NCI-H345 (cell line): ENCODE measurements at regions not wholly inside any gene's neighbourhood (a gene's known extent, or its start where the extent isn't known, plus 50 kb on each side); places are given as distances from the start of the nearest gene placed in this dataset.
"Not testable (repeated sequence)": the region's sequence is repeated elsewhere in the genome, so short reads cannot be mapped to it uniquely, and the experiment has no call there.

Source experiments
- DNase-seq: peaks from one replicate; lab custom pipeline; 2025; lab: John Stamatoyannopoulos, UW

DNA sequence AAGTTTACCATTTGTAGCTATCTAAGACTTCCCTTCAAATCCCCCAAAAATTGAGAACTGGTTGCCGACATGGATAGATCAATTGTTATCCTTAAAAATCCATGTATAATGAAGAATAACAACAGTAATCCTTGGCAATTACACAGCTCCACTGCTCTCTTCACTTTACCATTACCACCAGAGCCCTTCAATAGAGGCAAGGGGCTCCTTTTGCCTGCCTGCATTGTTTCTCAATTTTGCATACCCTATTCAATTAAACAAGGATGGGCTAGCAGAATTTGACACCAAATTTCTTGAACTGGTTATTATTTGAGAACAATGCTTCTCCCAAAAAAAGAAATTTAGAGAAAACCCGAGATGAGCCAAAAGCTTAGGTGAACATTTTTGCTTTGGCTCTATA is 387.8 kb upstream of the PKN2 start:
- no peak for DNase-seq

- no peak for DNase-seq
Measured at GRCh38 chr1:88296642-88297041, 387.4 kb upstream of the PKN2 start.

GRCh38 chr1:88298506-88298905 is 385.6 kb upstream of the PKN2 start:
- no peak for DNase-seq

DNA sequence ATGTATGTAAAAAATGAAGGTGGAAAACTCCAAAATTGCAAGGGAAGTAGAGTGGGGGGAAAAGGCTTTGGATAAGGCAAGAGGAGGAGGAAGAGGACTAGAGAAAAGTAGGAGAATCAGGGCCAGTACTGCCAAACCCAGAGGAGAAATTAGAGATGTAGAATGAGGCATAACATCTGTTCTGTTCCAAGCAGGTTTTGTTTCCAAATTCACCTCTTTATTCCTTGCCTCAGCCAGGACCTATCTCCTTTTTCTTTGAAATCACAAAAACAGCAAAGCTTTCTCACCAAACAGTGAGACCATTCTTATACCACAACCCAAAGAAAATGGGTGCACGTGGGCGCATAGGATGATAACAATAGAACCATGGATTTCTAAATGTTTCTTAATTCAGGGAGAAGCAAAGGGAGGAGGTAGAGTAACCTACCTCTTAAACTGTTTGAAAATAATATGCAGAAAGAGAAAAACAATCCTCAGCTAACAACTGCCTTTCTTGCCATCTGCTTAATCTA is 383.3 kb upstream of the PKN2 start:
- no peak for DNase-seq

- DNase-seq: no peak
Measured at GRCh38 chr1:88302843-88303486, 381.1 kb upstream of the PKN2 start.

- DNase-seq: no peak
Measured at GRCh38 chr1:88311265-88311664, 372.8 kb upstream of the PKN2 start.

GRCh38 chr1:88311907-88312306 is 372.2 kb upstream of the PKN2 start:
- DNase-seq: no peak

DNA sequence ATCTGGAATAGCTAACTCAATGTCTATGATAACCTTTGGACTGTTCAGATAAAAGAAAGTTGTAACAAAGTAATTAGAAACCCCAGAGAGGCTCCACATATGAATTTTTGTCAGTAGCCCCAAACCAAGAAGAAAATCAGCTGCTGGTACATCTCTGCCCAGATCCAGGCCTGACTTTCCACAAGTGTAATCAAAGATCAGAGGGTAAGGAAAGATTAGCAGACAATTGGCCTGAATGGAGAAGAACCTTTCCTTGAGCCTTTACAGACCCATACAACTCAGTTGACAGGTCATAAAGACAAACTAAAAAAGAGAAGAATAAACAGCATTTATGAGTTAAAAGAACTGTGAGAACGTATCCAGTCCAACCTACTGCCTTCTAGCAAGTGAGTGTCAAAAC is 366.7 kb upstream of the PKN2 start:
- no peak for DNase-seq

GRCh38 chr1:88318740-88319139 is 365.3 kb upstream of the PKN2 start:
- no peak for DNase-seq

GRCh38 chr1:88320291-88320690 is 363.8 kb upstream of the PKN2 start:
- no peak for DNase-seq

GRCh38 chr1:88321706-88322105 is 362.4 kb upstream of the PKN2 start:
- DNase-seq: no peak

DNA sequence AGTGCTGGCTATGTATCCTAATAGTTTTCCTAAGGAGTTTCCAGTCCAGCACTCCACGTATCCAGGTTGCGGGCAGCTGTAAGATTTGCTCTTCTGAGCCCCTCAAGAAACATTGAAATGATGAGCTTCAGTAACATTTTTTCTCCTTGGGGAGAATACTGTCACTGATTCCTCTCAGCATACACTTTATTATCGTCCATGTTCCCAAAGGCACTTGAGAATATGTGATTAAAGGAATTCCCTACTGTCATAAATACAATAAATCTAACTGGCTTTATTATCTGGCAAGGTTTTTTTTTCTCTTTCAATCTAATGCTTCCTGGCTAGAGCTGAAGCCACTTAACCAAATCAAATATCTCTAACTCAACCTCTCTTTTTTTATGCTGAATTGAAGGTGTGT is 359.2 kb upstream of the PKN2 start:
- DNase-seq: no peak

- DNase-seq: no peak
Measured at GRCh38 chr1:88327391-88328267, 356.4 kb upstream of the PKN2 start.

DNA sequence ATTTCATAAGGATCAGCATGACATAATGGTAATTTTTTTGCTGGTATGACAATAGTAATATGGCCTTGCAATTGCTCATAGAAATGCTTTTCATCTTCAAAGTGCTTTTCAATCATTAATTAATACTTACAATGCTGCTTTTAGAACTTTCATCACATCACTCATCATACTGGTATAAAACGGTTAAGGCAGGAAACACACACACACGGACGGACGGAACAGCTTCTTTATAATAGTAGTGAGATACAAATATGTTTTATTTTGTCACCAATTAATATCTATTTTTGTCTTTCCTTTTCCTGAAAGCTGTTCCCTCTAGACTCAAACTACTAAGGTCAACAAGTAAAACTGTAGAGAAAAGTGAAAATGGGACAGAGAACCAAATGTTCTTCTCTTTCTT is 353.9 kb upstream of the PKN2 start:
- DNase-seq: no peak

DNA sequence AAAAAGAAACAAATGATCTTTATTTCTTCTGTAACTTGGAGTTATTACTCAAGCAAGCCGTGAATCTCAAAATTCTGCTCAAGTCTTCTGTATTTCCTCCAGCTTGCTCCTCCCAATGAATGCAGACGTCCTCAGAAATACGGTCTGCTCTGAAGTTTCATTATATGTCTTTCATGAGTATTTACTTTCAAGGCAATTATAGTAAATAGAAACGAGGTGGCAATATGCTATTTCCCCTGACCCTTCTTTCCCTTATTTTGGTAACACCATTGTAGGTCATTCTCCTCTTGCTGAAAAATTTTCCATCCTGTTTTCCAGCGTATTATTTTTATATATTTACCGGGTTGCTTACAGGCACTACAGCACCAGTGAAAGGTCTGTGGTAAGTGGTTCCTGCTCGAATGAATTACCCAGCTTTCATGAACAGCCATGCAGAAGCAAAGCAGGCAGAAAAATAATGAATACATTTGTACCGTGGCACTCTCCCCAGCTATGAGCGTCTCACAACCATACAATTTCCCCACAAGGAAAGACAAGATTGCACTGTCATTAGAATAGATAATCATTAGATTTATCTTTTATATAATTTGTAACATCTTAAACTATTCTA is 350.9 kb upstream of the PKN2 start:
- DNase-seq: no peak

DNA sequence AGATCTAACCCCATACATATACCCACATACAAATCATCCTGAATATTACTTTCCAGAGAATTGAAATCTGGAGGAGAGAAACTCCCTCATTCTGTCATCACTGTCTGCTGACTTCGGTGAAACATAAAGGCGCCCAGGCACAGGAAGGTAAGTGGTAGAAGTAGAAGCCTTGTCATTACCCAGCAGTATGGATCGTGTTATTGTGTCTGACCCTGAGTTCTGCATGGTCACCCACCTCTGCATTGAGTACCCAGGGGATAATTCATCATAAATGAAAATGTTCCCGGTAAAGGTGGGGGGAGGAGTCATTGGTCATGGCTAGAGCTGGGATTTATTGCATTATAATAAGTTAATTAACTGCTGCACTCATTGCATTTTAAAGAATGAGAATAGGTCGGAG is 342.6 kb upstream of the PKN2 start:
- DNase-seq: no peak

DNA sequence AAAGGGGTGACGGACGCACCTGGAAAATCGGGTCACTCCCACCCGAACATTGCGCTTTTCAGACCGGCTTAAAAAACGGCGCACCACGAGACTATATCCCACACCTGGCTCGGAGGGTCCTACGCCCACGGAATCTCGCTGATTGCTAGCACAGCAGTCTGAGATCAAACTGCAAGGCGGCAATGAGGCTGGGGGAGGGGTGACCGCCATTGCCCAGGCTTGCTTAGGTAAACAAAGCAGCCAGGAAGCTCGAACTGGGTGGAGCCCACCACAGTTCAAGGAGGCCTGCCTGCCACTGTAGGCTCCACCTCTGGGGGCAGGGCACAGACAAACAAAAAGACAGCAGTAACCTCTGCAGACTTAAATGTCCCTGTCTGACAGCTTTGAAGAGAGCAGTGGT is 342.0 kb upstream of the PKN2 start:
- not testable (repeated sequence) for DNase-seq

DNA sequence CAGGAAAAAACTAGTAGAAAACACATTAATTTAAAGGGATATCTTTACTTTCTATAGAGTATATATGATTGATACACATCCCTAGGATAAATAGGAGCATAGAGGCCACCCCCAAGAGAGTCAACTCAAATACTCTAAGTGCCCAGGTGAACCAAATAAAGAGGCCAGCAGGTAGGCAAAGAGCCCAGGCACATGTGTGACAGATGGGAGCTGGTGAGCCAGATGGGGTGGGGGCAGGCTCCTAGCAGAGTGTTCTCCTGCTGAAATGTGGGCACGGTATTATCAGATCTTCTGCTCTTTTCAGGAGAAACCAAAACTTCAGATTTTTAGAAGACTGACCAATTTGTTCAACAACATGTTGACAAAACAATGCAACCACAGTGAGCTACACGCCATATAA is 333.4 kb upstream of the PKN2 start:
- no peak for DNase-seq

DNA sequence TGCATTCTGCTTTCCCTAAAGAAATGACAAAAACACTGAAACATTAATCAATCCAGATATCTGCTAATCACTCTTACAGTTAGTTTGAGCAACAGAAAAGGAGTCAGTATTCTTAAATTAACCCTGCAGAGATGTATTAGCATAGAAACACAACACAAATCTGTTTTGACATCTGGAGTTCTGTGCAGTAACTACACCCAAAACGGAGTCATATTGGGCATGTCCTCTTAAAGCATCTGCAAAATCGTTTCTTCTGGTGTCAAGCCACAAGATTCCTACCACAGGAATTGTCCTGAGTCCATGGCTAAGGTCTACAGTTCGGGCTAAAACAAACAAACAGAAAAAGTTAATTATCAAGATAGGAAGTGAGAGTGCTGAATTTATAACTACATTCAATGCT is 332.1 kb upstream of the PKN2 start:
- no peak for DNase-seq

DNA sequence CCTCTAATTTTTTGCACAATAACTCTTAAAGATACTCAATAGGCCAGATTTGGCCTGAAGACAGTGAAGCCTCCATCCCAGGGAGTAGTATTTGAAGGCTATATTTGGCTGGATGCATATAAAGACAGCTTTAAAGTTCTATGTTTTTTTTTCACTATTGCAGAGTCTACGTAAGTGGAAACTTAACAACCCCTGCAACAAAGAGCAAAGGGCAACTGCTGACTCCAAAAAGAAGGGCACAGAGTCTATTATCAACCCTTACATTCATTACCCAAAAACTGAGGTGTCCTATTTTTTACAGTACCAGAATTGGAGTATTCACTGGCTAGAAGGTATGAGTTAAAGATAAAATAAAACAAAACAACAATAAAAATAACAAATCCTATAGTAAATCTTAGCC is 329.8 kb upstream of the PKN2 start:
- no peak for DNase-seq

DNA sequence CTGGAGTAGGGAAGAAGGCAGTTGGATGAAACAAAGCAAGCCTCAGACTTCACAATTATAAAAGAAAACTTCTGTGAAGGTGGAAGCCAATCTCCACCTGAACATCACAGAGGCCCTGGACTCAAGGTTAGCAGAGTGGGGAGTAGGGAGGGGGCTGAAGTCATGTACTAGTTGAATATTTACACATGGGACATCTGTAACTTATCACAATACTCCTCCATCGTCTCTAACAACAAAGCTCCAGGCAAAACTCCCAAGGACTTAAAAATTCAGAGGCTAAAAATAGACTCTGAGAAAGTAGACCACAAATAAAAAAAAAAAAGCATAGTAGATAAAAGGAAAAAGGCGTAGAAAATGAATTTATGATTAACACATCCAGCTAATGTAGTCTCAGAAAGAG is 326.3 kb upstream of the PKN2 start:
- DNase-seq: no peak

GRCh38 chr1:88371436-88372023 is 312.5 kb upstream of the PKN2 start:
- DNase-seq: no peak

GRCh38 chr1:88375977-88376376 is 308.1 kb upstream of the PKN2 start:
- no peak for DNase-seq
